ENCODE measurements at regions not wholly inside any gene's neighbourhood (a gene's known extent, or its start where the extent isn't known, plus 50 kb on each side); places are given as distances from the start of the nearest gene placed in this dataset.

- no TSS peak for BruUV-seq (replicated peaks)
- CTCF ChIA-PET = no interaction called here
- POLR2A ChIA-PET = no interaction called here
- Histone ChIP-seq H3K36me3 (ENCODE audit: control insufficient read depth, insufficient read depth, low read length) (no peaks in the 10 kb centered on the region), H3K27me3 (ENCODE audit: control insufficient read depth, insufficient read depth, low read length) (no peaks in the 10 kb centered on the region; the same call in 1 of the 2 replicates), H3K27ac (ENCODE audit: low read length) (no peak overlapping the region), H3K9me3 (ENCODE audit: control insufficient read depth, insufficient read depth, low read depth, low read length) (no peaks in the 10 kb centered on the region), H3K4me1 (ENCODE audit: control insufficient read depth, insufficient read depth, low read length) (no peaks in the 10 kb centered on the region), H3K4me3 (ENCODE audit: low read depth in 2 of 2, low read length in 2 of 2) (no peak overlapping the region)
- DNase-seq (ENCODE audit: low read depth, low spot score) (no peak), ATAC-seq (no peak)
- intact Hi-C loops (cut with micrococcal nuclease; ENCODE audit: unreplicated experiment) = no loop called here
- TF ChIP-seq SIN3A (IDR thresholded peaks at IDR 0.05; ENCODE audit: borderline replicate concordance, insufficient read depth, low read depth, low read length) (no peak), CTCF (IDR thresholded peaks at IDR 0.05) (no peak), POLR2AphosphoS5 (IDR thresholded peaks at IDR 0.05; ENCODE audit: low read depth, low read length) (no peak), TCF7L2 (IDR thresholded peaks at IDR 0.05; ENCODE audit: low read depth, low read length) (no peak), REST (IDR thresholded peaks at IDR 0.05; ENCODE audit: insufficient read depth in 1 of 2, low read depth in 2 of 2, low read length in 1 of 2) (no peak)
- in situ Hi-C loops (cut with HindIII; ENCODE audit: low pct_unique_long_range_greater_than_20kb, low sequenced_read_pairs) = no loop called here
Measured at GRCh38 chr16:55107851-55108250, 177.2 kb downstream of the IRX5 start.

- Histone ChIP-seq H3K36me3 (ENCODE audit: control insufficient read depth, insufficient read depth, low read length) (no peaks in the 10 kb centered on the region), H3K27ac (ENCODE audit: low read length) (no peak overlapping the region), H3K4me3 (ENCODE audit: low read depth in 2 of 2, low read length in 2 of 2) (no peak overlapping the region), H3K27me3 (ENCODE audit: control insufficient read depth, insufficient read depth, low read length) (no peaks in the 10 kb centered on the region), H3K4me1 (ENCODE audit: control insufficient read depth, insufficient read depth, low read length) (no peaks in the 10 kb centered on the region), H3K9me3 (ENCODE audit: control insufficient read depth, insufficient read depth, low read depth, low read length) (no peaks in the 10 kb centered on the region)
- DNase-seq (ENCODE audit: low read depth, low spot score) (no peak), ATAC-seq (no peak)
- no peak for TF ChIP-seq SIN3A (IDR thresholded peaks at IDR 0.05; ENCODE audit: borderline replicate concordance, insufficient read depth, low read depth, low read length)
- TF ChIP-seq CTCF (IDR thresholded peaks at IDR 0.05) = no peak
- TF ChIP-seq REST (IDR thresholded peaks at IDR 0.05; ENCODE audit: insufficient read depth in 1 of 2, low read depth in 2 of 2, low read length in 1 of 2) = no peak
- TF ChIP-seq POLR2AphosphoS5 (IDR thresholded peaks at IDR 0.05; ENCODE audit: low read depth, low read length) = no peak
- no TSS peak for BruUV-seq (replicated peaks)
- ChIA-PET POLR2A (no interaction called here), CTCF (no interaction called here)
- in situ Hi-C loops (cut with HindIII; ENCODE audit: low pct_unique_long_range_greater_than_20kb, low sequenced_read_pairs) = no loop called here
- intact Hi-C loops (cut with micrococcal nuclease; ENCODE audit: unreplicated experiment) = no loop called here
Measured at GRCh38 chr16:55113210-55113609, 182.5 kb downstream of the IRX5 start.

Measured in Panc1 (cell line).